Hepatocyte (in vitro differentiated cells): ENCODE measurements at regions not wholly inside any gene's neighbourhood (a gene's known extent, or its start where the extent isn't known, plus 50 kb on each side); places are given as distances from the start of the nearest gene placed in this dataset.

Experiments
- DNase-seq: peaks from one replicate; pipeline ENCODE4 v3.0.0-alpha.2; 2016; ENCODE audit warnings: low spot score
- H2AFZ ChIP-seq: fragments of 200-600 bp; sonication (generic); 2 replicates; pipeline ENCODE4 v1.6.0; 2016; ENCODE audit warnings: antibody characterized with exemption, mild to moderate bottlenecking
- H3K27ac ChIP-seq: fragments of 200-600 bp; sonication (generic); 2 replicates; pipeline ENCODE4 v1.5.1; 2016; ENCODE audit warnings: mild to moderate bottlenecking
- H3K27me3 ChIP-seq: fragments of 200-600 bp; sonication (generic); 2 replicates; pipeline ENCODE4 v1.6.1; 2016
- H3K36me3 ChIP-seq: fragments of 200-600 bp; sonication (generic); replicated peaks from 2 replicates; pipeline ENCODE4 v1.5.1; 2016; ENCODE audit warnings: low read depth; ENCODE audit not compliant: insufficient read depth
- H3K4me1 ChIP-seq: fragments of 200-600 bp; sonication (generic); 2 replicates; pipeline ENCODE4 v1.5.1; 2016; ENCODE audit warnings: mild to moderate bottlenecking, moderate library complexity; ENCODE audit not compliant: insufficient read depth
- H3K4me2 ChIP-seq: fragments of 200-600 bp; sonication (generic); 2 replicates; pipeline ENCODE4 v1.6.0; 2016
- H3K4me3 ChIP-seq: fragments of 200-600 bp; sonication (generic); 2 replicates; pipeline ENCODE4 v1.5.1; 2016; ENCODE audit warnings: mild to moderate bottlenecking
- H3K79me2 ChIP-seq: fragments of 200-600 bp; sonication (generic); 2 replicates; pipeline ENCODE4 v1.6.0; 2017; ENCODE audit warnings: mild to moderate bottlenecking
- H3K9me2 ChIP-seq: fragments of 200-600 bp; sonication (generic); replicated peaks from 2 replicates; pipeline ENCODE4 v1.6.0; 2017; ENCODE audit warnings: mild to moderate bottlenecking; ENCODE audit not compliant: insufficient read depth
- H3K9me3 ChIP-seq: fragments of 200-600 bp; sonication (generic); 2 replicates; pipeline ENCODE4 v1.5.1; 2016; ENCODE audit warnings: low read depth, mild to moderate bottlenecking
- H4K20me1 ChIP-seq: fragments of 200-600 bp; sonication (generic); 2 replicates; pipeline ENCODE4 v1.6.0; 2016; ENCODE audit warnings: mild to moderate bottlenecking; ENCODE audit not compliant: insufficient read depth, poor library complexity, severe bottlenecking
- EZH2 ChIP-seq: fragments of 200-600 bp; sonication (generic); IDR thresholded peaks from 2 replicates; pipeline ENCODE4 v1.6.1; 2016; ENCODE audit warnings: antibody characterized with exemption, mild to moderate bottlenecking, borderline replicate concordance
- EZH2phosphoT487 ChIP-seq: fragments of 200-600 bp; sonication (generic); IDR thresholded peaks from one replicate; pipeline ENCODE4 v1.6.1; 2018; ENCODE audit warnings: antibody characterized with exemption, mild to moderate bottlenecking, low read depth, moderate library complexity; ENCODE audit not compliant: unreplicated experiment, severe bottlenecking
- WGBS: methylation state at CpG from one replicate; pipeline ENCODE4 v1.1.6; 2016; ENCODE audit warnings: low lambda C conversion rate; ENCODE audit errors: missing lambda C conversion rate; 5-methylcytosine and 5-hydroxymethylcytosine counted together
- TF ChIP-seq, protein P1 (sequence below): fragments of 200-600 bp; sonication (generic); IDR thresholded peaks from 2 replicates; pipeline ENCODE4 v1.5.1; 2016; ENCODE audit warnings: antibody characterized with exemption, mild to moderate bottlenecking; ENCODE audit not compliant: poor library complexity

DNA sequence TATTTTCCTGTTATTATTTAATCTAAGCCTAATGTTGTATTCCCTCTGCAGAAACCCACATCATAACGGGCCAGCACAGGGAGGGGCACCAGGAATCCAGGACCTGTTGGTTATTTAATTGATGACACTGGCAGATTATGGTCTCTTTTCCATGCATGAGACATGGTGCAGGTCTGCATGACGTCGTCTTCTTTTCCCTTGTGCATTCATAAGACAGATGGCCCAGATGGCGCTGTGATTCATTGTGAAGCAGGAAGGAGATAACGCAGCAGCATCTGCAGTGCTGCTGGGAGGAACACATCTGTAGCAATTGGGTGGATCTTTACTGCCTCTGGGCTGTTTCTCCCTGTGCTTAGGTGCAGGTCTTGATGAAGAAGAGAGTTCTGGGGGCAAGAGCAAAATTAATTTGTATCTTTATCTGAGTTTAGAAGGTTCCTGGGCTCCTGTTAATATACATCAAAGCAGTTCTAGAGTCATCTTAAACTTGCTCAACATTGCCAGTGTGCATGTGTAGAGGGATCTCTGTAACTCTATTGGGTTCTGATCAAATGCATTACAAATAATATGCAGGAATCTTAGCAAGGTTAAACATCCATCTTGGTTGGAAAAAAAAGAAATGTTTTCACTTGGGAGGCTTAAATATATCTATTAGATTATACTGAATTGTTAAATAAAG, 176.1 kb downstream of the PCSK1 start:
- Histone ChIP-seq H3K4me2 (no peak overlapping the region), H3K27me3 (no peaks in the 10 kb centered on the region), H3K79me2 (no peaks in the 10 kb centered on the region), H3K4me3 (no peak overlapping the region), H4K20me1 (no peaks in the 10 kb centered on the region), H3K9me2 (no peaks in the 10 kb centered on the region), H3K27ac (no peak overlapping the region), H3K9me3 (no peaks in the 10 kb centered on the region), H3K4me1 (no peaks in the 10 kb centered on the region), H3K36me3 (no peaks in the 10 kb centered on the region), H2AFZ (no peak overlapping the region)
- no peak for TF ChIP-seq EZH2phosphoT487
- TF ChIP-seq, protein P1, sequence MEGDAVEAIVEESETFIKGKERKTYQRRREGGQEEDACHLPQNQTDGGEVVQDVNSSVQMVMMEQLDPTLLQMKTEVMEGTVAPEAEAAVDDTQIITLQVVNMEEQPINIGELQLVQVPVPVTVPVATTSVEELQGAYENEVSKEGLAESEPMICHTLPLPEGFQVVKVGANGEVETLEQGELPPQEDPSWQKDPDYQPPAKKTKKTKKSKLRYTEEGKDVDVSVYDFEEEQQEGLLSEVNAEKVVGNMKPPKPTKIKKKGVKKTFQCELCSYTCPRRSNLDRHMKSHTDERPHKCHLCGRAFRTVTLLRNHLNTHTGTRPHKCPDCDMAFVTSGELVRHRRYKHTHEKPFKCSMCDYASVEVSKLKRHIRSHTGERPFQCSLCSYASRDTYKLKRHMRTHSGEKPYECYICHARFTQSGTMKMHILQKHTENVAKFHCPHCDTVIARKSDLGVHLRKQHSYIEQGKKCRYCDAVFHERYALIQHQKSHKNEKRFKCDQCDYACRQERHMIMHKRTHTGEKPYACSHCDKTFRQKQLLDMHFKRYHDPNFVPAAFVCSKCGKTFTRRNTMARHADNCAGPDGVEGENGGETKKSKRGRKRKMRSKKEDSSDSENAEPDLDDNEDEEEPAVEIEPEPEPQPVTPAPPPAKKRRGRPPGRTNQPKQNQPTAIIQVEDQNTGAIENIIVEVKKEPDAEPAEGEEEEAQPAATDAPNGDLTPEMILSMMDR = peak; percentile 5
- DNase-seq = peak; percentile 55
- WGBS = 44% methylated on average over 5 of the region's 5 CpGs

DNA sequence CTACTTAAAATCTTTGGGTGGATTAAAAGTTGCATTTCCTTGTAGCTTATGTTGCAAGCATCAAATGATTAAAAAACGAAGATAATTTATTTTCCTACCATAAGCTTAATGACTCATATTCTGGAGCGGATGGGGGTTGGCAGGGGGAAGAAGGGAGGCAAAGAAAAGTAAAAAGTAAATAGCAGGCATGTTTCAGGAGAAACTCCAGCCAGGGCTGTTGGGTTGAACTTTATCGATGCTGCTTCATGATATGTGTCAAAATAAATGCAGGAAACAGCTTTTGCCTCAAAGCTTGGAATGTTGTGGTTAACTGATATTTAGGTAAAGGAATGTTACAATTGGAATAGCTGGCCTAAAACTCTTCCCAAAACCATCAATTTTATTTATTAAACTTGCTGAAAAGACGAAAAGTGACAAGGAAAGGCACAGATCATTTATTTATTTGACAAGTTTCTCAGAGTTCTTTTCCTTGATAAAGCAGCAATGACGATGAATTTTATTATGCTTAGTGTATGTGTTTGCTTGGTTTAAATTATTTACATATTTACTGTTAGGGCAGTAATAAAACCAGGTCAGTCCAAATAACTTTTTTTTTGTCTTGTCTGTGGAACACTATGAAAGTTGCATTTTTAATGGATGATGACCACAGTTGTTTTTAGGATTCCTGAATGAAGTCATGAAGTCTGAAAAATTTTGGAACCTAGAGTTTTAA, 177.9 kb downstream of the PCSK1 start:
- WGBS = 48% methylated on average over 5 of the region's 5 CpGs

DNA sequence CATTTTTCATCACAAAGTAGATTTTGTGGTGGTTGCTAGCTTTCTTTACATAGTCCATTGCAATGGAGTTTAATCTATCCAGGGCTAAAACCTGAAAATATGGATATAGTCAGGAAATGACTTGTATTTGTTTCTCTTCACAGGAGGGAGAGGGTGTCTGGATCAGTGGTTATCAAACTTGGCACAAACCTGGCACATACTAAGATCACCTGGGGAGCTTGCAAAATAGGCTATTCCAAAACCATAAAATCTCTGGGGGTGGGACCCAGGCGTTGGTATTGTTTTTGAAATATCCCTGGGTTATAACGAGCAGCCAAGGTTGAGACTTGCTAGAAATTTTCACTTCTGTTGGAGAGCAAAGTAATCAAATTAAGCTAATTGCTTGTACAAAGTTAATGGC, 179.9 kb downstream of the PCSK1 start:
- no peak overlapping the region for H3K4me3 ChIP-seq
- H3K4me2 ChIP-seq = no peak overlapping the region
- H3K79me2 ChIP-seq = no peaks in the 10 kb centered on the region
- no peaks in the 10 kb centered on the region for H3K36me3 ChIP-seq
- H2AFZ ChIP-seq = no peak overlapping the region
- DNase-seq = no peak
- TF ChIP-seq, protein P1 = no peak
- TF ChIP-seq EZH2 (no peak), EZH2phosphoT487 (no peak)
- H3K4me1 ChIP-seq = no peaks in the 10 kb centered on the region
- no peaks in the 10 kb centered on the region for H3K9me3 ChIP-seq
- no peaks in the 10 kb centered on the region for H3K27me3 ChIP-seq
- H3K27ac ChIP-seq = no peak overlapping the region
- H4K20me1 ChIP-seq = no peaks in the 10 kb centered on the region
- no peaks in the 10 kb centered on the region for H3K9me2 ChIP-seq
- 82% methylated on average over 2 of the region's 2 CpGs for WGBS

More for the DNA sequence above, 177.9 kb downstream of the PCSK1 start:
- Histone ChIP-seq H3K36me3 (no peaks in the 10 kb centered on the region), H3K27ac (peak overlapping the region; percentile 34), H3K4me1 (no peaks in the 10 kb centered on the region), H3K9me2 (no peaks in the 10 kb centered on the region), H3K9me3 (no peaks in the 10 kb centered on the region), H3K27me3 (no peaks in the 10 kb centered on the region), H3K4me3 (no peak overlapping the region), H2AFZ (no peak overlapping the region), H4K20me1 (no peaks in the 10 kb centered on the region), H3K4me2 (peak overlapping the region; percentile 8), H3K79me2 (no peaks in the 10 kb centered on the region)
- no peak for TF ChIP-seq EZH2phosphoT487
- TF ChIP-seq, protein P1 = no peak
- no peak for TF ChIP-seq EZH2
- DNase-seq = no peak
